Middle frontal gyrus (tissue), 1 donor: ENCODE measurements at regions not wholly inside any gene's neighbourhood (a gene's known extent, or its start where the extent isn't known, plus 50 kb on each side); places are given as distances from the start of the nearest gene placed in this dataset.
"Not testable (repeated sequence)": the region's sequence is repeated elsewhere in the genome, so short reads cannot be mapped to it uniquely, and the experiment has no call there.

Experiments used
- DNase-seq: peaks from one replicate; pipeline ENCODE4 v3.0.0-alpha.2; 2015; ENCODE audit warnings: low spot score; ENCODE audit errors: extremely low spot score

GRCh38 chr1:115182012-115182715 is 92.9 kb upstream of the TSPAN2 start:
- no peak for DNase-seq

GRCh38 chr1:115181231-115181630 is 91.9 kb upstream of the TSPAN2 start:
- DNase-seq, result no peak

- DNase-seq, result no peak
Observed at GRCh38 chr1:115179397-115180079, 90.2 kb upstream of the TSPAN2 start.

GRCh38 chr1:115176189-115176588 is 86.9 kb upstream of the TSPAN2 start:
- DNase-seq, result no peak

DNA sequence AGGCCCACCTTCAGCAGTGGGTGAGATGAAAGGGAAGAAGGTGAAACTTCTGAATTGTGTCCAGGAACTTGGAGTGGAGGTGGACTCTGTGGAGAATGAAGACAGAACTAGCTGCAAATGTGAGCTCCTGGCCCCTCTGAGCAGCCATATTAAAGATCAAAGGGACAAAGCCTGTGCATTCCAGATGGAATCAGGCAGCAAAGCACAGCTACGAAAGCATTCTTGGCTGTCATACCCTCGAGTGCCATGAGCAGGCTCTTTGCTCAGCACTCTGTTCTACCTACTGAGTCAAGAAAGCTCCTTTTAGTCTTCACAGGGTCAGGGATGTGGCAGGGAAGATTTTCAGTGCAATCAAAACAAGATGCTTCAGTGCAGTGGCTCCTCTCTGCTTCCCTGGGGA is 86.3 kb upstream of the TSPAN2 start:
- DNase-seq, result no peak

DNA sequence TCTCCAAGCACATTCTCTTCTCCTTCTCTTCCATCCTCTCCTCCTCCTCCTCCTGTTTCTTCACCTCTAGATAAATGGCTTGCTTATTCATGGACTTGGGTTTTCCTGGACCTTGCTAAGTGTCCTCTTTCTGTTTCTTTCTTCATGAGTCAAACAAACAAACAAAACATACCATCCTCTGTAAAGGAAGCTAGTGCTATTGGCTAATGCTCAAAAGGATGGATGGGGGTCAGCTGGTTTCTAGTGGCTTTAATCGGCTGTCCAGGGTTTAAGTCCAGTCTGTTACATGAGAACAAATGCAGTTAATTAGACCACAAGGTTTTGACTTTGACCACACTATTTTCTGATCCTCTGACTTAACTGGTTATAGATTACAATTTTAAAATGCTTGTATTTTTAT is 83.8 kb upstream of the TSPAN2 start:
- DNase-seq, result no peak

DNA sequence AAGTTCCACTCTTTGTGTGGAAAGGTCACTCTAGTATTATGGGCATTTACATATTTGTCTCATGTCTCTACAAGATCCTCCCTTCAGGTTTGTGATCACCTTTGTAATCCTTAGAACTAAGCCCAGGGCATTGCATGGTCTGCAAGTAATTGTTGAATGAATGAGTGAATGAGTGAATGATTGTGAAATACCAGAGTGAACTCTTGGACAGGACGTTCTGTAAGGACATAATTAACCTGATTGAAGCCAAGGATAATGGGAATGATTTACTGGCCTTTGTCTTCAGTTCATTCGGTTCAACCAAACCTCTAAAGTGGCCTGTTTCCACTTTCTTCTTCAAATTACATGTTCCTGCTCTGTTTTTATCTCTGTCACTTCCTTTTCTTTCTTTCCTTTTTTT is 83.0 kb upstream of the TSPAN2 start:
- no peak for DNase-seq

DNA sequence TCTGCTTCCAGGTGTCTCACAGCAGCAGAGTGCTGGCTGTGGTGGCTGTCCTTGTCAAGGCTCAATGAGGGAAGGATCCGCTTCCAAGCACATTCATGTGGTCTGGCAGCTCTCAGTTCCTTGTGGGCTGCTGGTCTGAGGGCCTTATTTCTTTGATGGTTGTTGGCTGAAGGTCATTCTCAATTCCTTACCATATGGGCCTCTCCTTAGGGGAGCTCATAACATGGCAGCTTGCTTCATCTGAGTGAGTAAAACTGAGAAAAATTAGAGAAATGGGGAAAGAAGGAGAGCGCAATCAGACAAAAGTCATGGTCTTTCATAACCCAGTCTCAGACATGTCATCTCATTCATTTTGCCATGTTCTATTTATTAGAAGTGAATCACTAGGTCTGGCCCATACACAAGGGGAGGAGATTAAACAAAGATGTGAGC is 81.7 kb upstream of the TSPAN2 start:
- no peak for DNase-seq

- DNase-seq, result no peak
Observed at GRCh38 chr1:115170377-115170776, 81.1 kb upstream of the TSPAN2 start.

GRCh38 chr1:115168026-115168425 is 78.7 kb upstream of the TSPAN2 start:
- DNase-seq, result no peak

DNA sequence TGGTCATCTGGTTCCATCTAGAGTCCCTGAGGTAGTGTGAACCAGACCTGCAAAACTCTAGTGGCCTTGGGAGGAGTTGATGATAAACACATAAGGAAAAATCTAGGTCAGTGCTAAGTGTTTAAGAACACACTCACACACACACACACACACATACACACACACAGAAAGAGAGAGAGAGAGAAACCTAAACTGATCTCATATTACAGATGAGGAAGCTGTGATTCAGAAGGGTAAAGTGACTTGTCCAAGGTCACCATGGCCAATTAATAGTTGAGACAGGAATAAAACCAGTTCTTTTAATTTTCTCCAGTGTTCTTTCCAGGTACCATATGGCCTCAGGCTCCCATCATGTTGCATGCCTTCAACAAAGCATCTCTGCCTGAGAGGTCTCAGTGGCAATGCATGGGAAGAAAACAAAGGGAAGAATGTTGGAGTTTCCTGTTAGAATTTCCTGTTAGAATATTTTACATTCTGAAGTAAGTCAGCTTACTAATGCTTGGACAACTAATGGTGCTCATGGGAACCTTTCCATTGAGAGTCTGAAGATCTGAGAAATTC is 77.3 kb upstream of the TSPAN2 start:
- no peak for DNase-seq

DNA sequence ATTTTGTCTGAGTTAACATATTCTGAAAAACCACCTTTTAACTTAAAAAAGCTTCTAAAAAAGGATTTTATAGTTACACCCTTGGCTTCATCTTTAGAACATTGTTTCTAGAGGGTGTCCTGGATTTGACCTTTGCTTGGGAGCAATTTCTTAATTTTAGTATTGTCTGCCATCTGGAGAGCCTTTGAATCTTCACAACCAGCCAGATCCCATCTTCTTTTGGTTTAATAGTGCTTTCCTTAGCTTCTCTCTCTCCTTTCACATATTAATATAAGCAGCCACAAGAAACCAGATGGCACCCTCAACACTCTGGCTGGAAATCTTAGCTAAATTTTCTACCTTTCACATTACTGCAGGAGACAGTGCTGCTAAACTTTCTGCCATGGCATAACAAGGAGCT is 76.5 kb upstream of the TSPAN2 start:
- DNase-seq, result no peak

DNA sequence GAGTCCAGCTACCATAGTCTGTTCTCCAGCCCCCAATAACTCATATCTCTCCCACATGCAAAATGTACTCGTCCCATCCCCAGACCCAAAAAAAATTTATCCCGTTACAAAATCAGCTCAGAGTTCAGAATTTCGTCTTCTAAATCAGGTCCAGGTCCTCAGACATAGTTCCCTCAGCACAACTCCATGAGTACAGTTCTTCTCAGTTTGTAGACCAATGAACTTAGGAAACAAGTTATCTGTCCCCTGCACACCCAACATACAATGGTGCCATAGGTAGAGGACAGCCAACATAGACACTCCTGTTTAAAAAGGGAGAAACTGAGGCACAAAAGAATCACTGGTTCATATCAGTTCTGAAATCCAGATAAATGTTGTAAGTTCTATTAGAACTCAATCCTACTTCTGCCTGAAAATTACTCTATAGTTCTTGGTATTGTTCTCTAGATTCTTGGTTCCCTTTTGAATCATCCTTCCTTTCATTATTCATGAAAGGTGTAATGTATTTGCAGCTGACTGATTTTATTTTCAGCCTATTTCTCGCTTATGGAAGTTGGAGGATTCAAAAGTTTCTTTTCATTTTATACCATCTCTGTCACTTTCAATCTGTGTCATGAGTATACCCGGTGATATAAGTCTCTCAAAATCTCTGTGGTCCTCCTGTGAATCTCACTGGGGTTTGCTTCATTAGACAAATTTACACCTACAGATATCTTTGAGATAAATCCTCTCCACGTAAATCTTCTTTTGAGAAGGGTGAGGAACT is 75.8 kb upstream of the TSPAN2 start:
- DNase-seq, result no peak

DNA sequence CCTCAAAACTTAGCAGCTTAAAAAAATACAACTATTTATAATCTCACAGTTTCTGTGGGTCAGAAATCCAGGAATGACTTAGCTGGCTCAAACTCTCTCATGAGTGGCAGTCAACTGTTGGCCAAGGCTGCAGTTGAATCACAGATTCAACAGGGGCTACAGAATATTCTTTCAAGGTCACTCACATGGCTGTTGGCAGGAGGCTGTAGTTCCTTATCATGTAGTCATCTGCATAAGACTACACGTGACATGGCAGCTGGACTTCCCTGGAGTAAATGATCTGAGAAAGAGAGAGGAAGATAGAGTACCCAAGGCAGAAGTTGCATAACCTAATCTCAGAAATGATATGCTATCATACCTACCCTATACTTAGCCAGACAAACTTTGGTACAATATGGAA is 75.2 kb upstream of the TSPAN2 start:
- no peak for DNase-seq

DNA sequence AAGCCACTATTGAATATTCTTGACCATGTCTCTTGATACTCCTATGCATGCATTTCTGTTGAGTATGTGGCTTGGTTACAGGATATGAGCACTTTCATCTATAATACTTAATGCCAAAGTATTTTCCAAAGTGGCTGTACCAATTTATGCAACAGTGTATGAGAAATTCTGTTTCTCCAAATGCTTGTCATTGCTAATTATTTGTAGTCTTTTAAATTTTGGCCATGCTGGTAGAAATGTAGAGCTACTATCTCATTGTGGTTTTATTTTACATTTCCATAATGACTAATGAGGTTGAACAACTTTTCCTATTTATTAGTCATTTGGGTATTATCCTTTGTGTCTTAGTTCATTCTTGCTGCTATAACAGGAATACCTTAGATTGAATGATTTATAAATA is 71.4 kb upstream of the TSPAN2 start:
- no peak for DNase-seq

DNA sequence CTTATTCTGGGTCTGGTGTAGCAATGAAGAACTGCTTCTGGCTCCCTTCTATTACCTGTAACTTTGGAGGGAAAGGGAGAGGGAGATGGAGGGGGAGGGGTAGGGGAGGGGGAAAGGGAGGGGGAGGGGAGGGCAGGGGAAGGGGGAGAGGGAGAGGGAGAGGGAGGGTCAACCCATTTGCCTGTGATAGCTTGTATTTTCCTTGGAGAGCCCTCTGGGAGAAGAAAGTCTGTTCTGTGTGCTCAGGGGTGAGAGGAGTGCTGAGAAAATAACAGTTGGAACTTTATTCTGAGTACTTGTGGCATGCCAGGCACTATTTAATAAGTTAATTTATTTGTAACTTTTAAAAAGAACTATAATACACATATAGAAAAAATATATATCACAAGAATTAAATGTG is 70.7 kb upstream of the TSPAN2 start:
- no peak for DNase-seq

DNA sequence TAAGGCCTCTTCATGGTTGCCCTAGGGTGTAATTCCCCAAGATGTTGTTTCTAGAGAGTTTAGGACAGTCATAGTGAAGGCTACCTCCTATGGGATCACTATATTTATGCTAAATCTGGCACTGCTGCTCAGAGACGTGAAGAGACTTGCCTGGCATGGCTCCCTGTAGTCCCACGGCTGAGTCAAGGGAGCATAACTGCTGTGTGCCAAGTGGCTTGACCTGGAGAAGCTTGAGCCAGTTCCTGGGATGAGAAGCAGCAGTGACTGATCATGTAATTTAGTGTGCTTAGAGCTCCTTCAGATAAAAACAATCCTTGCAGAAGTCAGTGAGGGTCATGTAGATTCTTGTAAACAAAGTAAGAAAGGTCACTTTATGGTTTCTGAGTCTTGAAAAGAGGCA is 68.9 kb upstream of the TSPAN2 start:
- DNase-seq, result no peak

DNA sequence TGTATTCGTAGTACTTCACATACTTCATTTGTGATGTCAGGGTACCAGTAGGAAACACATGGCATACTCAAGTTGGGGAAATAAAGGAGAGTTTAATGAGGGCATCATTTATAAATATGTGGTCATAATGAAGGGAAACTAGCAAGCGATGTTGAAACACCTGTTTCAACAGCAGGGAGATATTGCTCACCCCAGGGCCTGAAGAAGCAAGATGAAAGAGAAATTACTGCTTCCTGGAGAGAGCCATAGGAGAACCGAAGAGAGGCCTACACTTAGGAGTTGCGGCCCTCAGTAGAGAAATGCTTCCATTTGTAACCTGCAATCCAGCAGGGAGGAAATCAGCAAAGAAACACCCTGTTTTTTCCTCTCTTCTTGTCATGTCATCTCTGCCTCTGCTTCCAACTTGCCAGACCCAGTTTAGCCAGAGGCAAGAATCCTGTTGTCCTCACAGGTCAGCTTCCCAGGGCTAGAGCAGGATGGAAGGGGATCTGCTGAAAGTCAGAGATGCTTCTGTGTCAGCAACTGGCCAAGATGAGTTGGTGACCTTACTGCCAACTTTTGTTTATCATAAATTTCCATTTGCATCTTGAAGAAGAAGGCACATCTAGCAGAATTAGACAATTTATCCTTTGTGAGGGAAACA is 67.6 kb upstream of the TSPAN2 start:
- no peak for DNase-seq

DNA sequence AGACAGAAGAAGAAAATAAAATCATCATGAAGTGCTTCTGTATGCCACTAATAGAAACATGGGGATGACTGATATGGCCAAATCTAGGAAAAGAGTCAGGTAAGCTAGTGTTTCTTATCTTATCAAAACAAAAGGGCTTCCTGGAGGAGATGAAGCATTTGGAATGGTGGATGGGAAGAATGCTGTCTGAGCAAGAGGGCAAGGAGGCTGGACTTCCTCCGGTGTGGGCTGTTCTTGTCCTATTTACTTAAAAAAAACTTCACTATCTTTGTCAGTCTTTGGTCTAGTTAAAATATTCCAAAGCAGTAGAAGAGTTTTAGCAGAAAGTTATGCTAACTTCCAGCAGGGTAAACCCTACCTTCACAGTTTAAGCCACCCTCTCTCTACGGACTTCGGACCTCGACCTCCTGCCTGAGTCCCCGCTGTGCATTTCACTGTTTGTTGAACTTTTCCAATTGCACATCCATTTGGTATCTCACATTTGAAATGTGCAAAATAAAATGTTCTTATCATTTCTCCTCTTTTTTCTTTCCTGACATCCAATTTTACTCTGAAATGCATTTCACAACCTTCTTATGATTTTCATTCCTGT is 64.8 kb upstream of the TSPAN2 start:
- DNase-seq, result no peak

DNA sequence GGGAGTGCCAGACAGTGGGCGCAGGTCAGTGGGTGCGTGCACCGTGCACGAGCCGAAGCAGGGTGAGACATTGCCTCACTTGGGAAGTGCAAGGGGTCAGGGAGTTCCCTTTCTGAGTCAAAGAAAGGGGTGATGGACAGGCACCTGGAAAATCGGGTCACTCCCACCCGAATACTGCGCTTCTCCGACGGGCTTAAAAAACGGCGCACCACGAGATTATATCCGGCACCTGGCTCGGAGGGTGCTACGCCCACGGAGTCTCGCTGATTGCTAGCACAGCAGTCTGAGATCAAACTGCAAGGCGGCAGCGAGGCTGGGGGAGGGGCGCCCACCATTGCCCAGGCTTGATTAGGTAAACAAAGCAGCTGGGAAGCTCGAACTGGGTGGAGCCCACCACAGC is 58.6 kb upstream of the TSPAN2 start:
- DNase-seq, result not testable (repeated sequence)

DNA sequence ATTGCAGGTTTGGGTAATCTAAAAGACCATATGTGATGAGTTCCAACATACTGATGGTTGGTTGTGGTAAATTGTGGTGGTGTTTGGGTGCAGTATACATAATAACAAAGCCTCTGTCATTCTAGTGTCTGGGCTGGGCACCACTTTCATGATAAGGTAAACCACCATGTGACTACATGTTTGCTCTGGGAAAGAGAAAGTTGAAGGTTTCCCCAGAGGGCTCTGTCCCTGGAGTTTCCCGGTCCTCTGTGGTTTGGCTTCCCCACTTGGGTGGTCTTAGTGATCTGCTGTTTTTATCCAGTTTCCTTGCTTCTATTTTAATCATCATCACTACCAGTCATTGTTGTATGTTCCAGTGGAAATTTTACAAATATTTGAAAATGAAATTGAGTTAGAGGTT is 55.9 kb upstream of the TSPAN2 start:
- no peak for DNase-seq
